H9 (cell line): ENCODE measurements at regions not wholly inside any gene's neighbourhood (a gene's known extent, or its start where the extent isn't known, plus 50 kb on each side); places are given as distances from the start of the nearest gene placed in this dataset.

Experiments
- DNase-seq: peaks from one replicate; pipeline ENCODE4 v3.0.0-alpha.2; 2017
- H2AFZ ChIP-seq: one replicate; pipeline ENCODE4 v1.6.1; 2013; ENCODE audit warnings: mild to moderate bottlenecking, low read length, control low read depth, moderate library complexity
- H2AK5ac ChIP-seq: 2 replicates; pipeline ENCODE4 v1.6.1; 2013; ENCODE audit warnings: low read length, control low read depth, mixed read lengths; ENCODE audit not compliant: insufficient read length
- H2BK120ac ChIP-seq: one replicate; pipeline ENCODE4 v1.6.1; 2013; ENCODE audit warnings: low read depth, mild to moderate bottlenecking, low read length, control low read depth, inconsistent platforms; ENCODE audit not compliant: poor library complexity, severe bottlenecking
- H2BK12ac ChIP-seq: 2 replicates; pipeline ENCODE4 v1.6.1; 2013; ENCODE audit warnings: low read length, control low read depth, mixed read lengths, low read depth; ENCODE audit not compliant: insufficient read length
- H2BK15ac ChIP-seq: 2 replicates; pipeline ENCODE4 v1.6.1; 2013; ENCODE audit warnings: low read depth, low read length, control low read depth
- H2BK20ac ChIP-seq: one replicate; pipeline ENCODE4 v1.6.1; 2013; ENCODE audit warnings: low read depth, mild to moderate bottlenecking, low read length, control low read depth, inconsistent platforms; ENCODE audit not compliant: poor library complexity, severe bottlenecking
- H2BK5ac ChIP-seq: 2 replicates; pipeline ENCODE4 v1.6.1; 2013; ENCODE audit warnings: low read length, control low read depth, mixed read lengths; ENCODE audit not compliant: insufficient read length
- H3K14ac ChIP-seq: 2 replicates; pipeline ENCODE4 v1.6.1; 2013; ENCODE audit warnings: low read length, control low read depth; ENCODE audit not compliant: insufficient read depth
- H3K18ac ChIP-seq: 2 replicates; pipeline ENCODE4 v1.6.1; 2013; ENCODE audit warnings: low read depth, mild to moderate bottlenecking, mixed read lengths, low read length, control low read depth; ENCODE audit not compliant: insufficient read length
- H3K23ac ChIP-seq: 2 replicates; pipeline ENCODE4 v1.6.1; 2013; ENCODE audit warnings: low read length, control low read depth, mixed read lengths, low read depth; ENCODE audit not compliant: insufficient read length
- H3K23me2 ChIP-seq: 2 replicates; pipeline ENCODE4 v1.6.1; 2013; ENCODE audit warnings: low read depth, mild to moderate bottlenecking, mixed read lengths, low read length, control low read depth; ENCODE audit not compliant: insufficient read length, poor library complexity, severe bottlenecking
- H3K27ac ChIP-seq: 2 replicates; pipeline ENCODE4 v1.5.1; 2013; ENCODE audit warnings: low read length, control low read depth, mixed read lengths, low read depth; ENCODE audit not compliant: insufficient read length
- H3K27me3 ChIP-seq: 2 replicates; pipeline ENCODE4 v1.6.1; 2013; ENCODE audit warnings: low read length, control low read depth, inconsistent platforms; ENCODE audit not compliant: insufficient read depth
- H3K4ac ChIP-seq: 2 replicates; pipeline ENCODE4 v1.6.1; 2013; ENCODE audit warnings: low read depth, mild to moderate bottlenecking, control low read depth, inconsistent platforms, low read length, moderate library complexity
- H3K4me1 ChIP-seq: 2 replicates; pipeline ENCODE4 v1.6.1; 2013; ENCODE audit warnings: low read length, control low read depth, inconsistent platforms; ENCODE audit not compliant: insufficient read depth
- H3K4me2 ChIP-seq: 2 replicates; pipeline ENCODE4 v1.6.1; 2013; ENCODE audit warnings: low read length, control low read depth, mixed read lengths; ENCODE audit not compliant: insufficient read length, insufficient read depth
- H3K56ac ChIP-seq: 2 replicates; pipeline ENCODE4 v1.6.1; 2013; ENCODE audit warnings: low read depth, mild to moderate bottlenecking, mixed read lengths, low read length, control low read depth; ENCODE audit not compliant: insufficient read length
- H3K79me1 ChIP-seq: 2 replicates; pipeline ENCODE4 v1.6.1; 2013; ENCODE audit warnings: low read depth, mild to moderate bottlenecking, moderate library complexity, low read length, control low read depth, inconsistent platforms; ENCODE audit not compliant: insufficient read depth, poor library complexity, severe bottlenecking
- H3K79me2 ChIP-seq: 2 replicates; pipeline ENCODE4 v1.6.1; 2013; ENCODE audit warnings: low read length, control low read depth, inconsistent platforms; ENCODE audit not compliant: insufficient read depth
- H3K9ac ChIP-seq: 2 replicates; pipeline ENCODE4 v1.6.1; 2013; ENCODE audit warnings: low read length, control low read depth, mixed read lengths; ENCODE audit not compliant: insufficient read length; ENCODE audit errors: extremely low read depth
- H3K9me3 ChIP-seq: one replicate; pipeline ENCODE4 v1.6.1; 2013; ENCODE audit warnings: low read depth, low read length, inconsistent platforms; ENCODE audit not compliant: control insufficient read depth
- H3T11ph ChIP-seq: one replicate; pipeline ENCODE4 v1.6.1; 2013; ENCODE audit warnings: mild to moderate bottlenecking, low read length, control low read depth, inconsistent platforms
- H4K20me1 ChIP-seq: one replicate; pipeline ENCODE4 v1.6.1; 2013; ENCODE audit not compliant: control insufficient read depth, insufficient read length, insufficient read depth
- H4K5ac ChIP-seq: 2 replicates; pipeline ENCODE4 v1.6.1; 2013; ENCODE audit warnings: low read depth, mild to moderate bottlenecking, mixed read lengths, low read length, control low read depth; ENCODE audit not compliant: insufficient read length
- H4K8ac ChIP-seq: replicated peaks from 2 replicates; pipeline ENCODE4 v1.6.1; 2013; ENCODE audit warnings: low read length, control low read depth, mixed read lengths, low read depth; ENCODE audit not compliant: insufficient read length
- H4K91ac ChIP-seq: 2 replicates; pipeline ENCODE4 v1.6.1; 2013; ENCODE audit warnings: low read depth, mild to moderate bottlenecking, moderate library complexity, mixed read lengths, low read length, control low read depth; ENCODE audit not compliant: insufficient read length
- H3K27ac Mint-ChIP-seq, 3 experiments: 2 replicates in 2 of 3; 3 replicates in 1 of 3; pipeline ENCODE4 v1.8.0; 2020 to 2021; ENCODE audit warnings: mixed read lengths in 3 of 3, mild to moderate bottlenecking in 1 of 3, moderate library complexity in 1 of 3
- H3K27me3 Mint-ChIP-seq: 2 replicates; pipeline ENCODE4 v1.8.0; 2021; ENCODE audit warnings: low read depth, mild to moderate bottlenecking, moderate library complexity, mixed read lengths
- H3K36me3 Mint-ChIP-seq, 3 experiments: 2 replicates in 2 of 3; 3 replicates in 1 of 3; pipeline ENCODE4 v1.8.0; 2020 to 2021; ENCODE audit warnings: low read depth in 3 of 3, mixed read lengths in 3 of 3; ENCODE audit not compliant: insufficient read depth in 1 of 3
- H3K4me1 Mint-ChIP-seq, 2 experiments: 2 replicates each; pipeline ENCODE4 v1.8.0; 2020; ENCODE audit warnings: mixed read lengths in 2 of 2
- H3K4me3 Mint-ChIP-seq, 2 experiments: 2 replicates in 1 of 2; 3 replicates in 1 of 2; pipeline ENCODE4 v1.8.0; 2020 to 2021; ENCODE audit warnings: mild to moderate bottlenecking in 2 of 2, mixed read lengths in 2 of 2, moderate library complexity in 1 of 2
- H3K9me3 Mint-ChIP-seq, 2 experiments: 2 replicates in 1 of 2; 3 replicates in 1 of 2; pipeline ENCODE4 v1.8.0; 2020; ENCODE audit warnings: mild to moderate bottlenecking in 2 of 2, mixed read lengths in 2 of 2, moderate library complexity in 1 of 2
- WGBS: extraction: QIAGEN DNeasy Blood & Tissue Kit; methylation state at CpG from one replicate; pipeline ENCODE4 v1.1.7; 2013; ENCODE audit warnings: missing lambda C conversion rate, low lambda C conversion rate, mixed read lengths; ENCODE audit not compliant: insufficient read length; ENCODE audit errors: extremely low coverage; 5-methylcytosine and 5-hydroxymethylcytosine counted together
- TF ChIP-seq, protein P1 (sequence below): fragments of 200-600 bp; sonication (generic); conservative IDR thresholded peaks from 3 replicates; pipeline ENCODE4 v1.8.0; 2021; ENCODE audit warnings: antibody characterized with exemption, mild to moderate bottlenecking

DNA sequence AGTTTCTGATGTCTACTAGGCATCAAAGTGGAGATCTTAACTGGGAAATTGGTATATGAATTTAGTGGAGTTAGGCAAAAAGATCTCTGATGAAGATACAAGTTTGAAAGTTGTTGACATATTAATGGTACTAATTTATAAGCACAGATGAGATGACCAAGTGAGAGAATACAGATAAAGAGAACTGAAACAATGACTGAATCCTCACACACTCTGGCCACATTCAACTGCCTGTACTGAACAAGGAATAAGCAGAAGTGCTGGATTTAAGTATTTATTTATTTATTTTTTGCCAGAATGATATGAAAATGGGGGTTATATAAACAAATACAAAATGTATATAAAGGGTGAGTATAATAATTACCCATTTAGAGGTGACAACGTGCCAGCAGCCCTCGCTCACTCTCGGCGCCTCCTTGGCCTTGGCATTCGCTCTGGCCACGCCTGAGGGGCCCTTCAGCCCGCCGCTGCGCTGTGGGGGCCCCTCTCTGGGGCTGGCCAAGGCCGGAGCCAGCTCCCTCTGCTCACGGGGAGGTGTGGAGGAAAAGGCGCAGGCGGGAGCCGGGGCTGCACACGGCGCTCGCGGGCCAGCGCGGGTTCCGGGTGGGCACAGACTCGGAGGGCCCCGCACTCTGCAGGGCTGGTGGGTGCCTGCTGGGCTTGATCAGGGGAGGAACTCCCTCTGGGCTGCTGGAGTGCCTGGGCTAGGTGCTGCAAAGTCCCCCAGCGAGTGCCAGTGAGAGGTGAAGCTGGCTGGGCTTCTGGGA lies 1363.9 kb upstream of the CRIM1 start:
- Histone ChIP-seq H3K9ac (no peak overlapping the region), H3T11ph (no peak overlapping the region), H2BK120ac (no peak overlapping the region), H4K5ac (no peak overlapping the region), H3K18ac (no peak overlapping the region), H3K4ac (no peak overlapping the region), H3K23me2 (no peaks in the 10 kb centered on the region), H3K79me1 (no peaks in the 10 kb centered on the region), H2BK15ac (no peak overlapping the region), H3K4me1 (no peaks in the 10 kb centered on the region), H4K8ac (no peak overlapping the region), H2AK5ac (no peak overlapping the region), H2AFZ (no peak overlapping the region), H4K20me1 (no peaks in the 10 kb centered on the region), H2BK20ac (no peak overlapping the region), H3K23ac (no peak overlapping the region), H3K4me2 (no peak overlapping the region), H2BK12ac (no peak overlapping the region), H3K27me3 (no peaks in the 10 kb centered on the region), H3K14ac (no peak overlapping the region), H3K56ac (no peak overlapping the region), H2BK5ac (no peak overlapping the region), H4K91ac (no peak overlapping the region), H3K79me2 (no peaks in the 10 kb centered on the region), H3K9me3 (no peaks in the 10 kb centered on the region), H3K27ac (no peak overlapping the region)
- DNase-seq = no peak
- Mint-ChIP-seq H3K4me3 (no peak overlapping the region), H3K27me3 (no peaks in the 10 kb centered on the region), H3K27ac (no peak overlapping the region), H3K9me3 (no peaks in the 10 kb centered on the region; a peak in 1 of 5 replicates), H3K36me3 (no peaks in the 10 kb centered on the region), H3K4me1 (no peaks in the 10 kb centered on the region)
- TF ChIP-seq, protein P1, sequence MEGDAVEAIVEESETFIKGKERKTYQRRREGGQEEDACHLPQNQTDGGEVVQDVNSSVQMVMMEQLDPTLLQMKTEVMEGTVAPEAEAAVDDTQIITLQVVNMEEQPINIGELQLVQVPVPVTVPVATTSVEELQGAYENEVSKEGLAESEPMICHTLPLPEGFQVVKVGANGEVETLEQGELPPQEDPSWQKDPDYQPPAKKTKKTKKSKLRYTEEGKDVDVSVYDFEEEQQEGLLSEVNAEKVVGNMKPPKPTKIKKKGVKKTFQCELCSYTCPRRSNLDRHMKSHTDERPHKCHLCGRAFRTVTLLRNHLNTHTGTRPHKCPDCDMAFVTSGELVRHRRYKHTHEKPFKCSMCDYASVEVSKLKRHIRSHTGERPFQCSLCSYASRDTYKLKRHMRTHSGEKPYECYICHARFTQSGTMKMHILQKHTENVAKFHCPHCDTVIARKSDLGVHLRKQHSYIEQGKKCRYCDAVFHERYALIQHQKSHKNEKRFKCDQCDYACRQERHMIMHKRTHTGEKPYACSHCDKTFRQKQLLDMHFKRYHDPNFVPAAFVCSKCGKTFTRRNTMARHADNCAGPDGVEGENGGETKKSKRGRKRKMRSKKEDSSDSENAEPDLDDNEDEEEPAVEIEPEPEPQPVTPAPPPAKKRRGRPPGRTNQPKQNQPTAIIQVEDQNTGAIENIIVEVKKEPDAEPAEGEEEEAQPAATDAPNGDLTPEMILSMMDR = no peak
- WGBS = no CpG with 5 or more reads among the region's 24 CpGs
